Upper lobe of right lung (tissue), 1 donor: ENCODE measurements at regions not wholly inside any gene's neighbourhood (a gene's known extent, or its start where the extent isn't known, plus 50 kb on each side); places are given as distances from the start of the nearest gene placed in this dataset.

ENCODE experiments used
- ATAC-seq: fragments of 200-7000 bp; cut with Tn5 transposase; one replicate; pipeline ENCODE4 v1.9.1; 2020; ENCODE audit warnings: mild to moderate bottlenecking, moderate library complexity
- DNase-seq: peaks from one replicate; pipeline ENCODE4 v3.0.0-alpha.2; 2020
- H3K27ac ChIP-seq: fragments of 200-600 bp; one replicate; pipeline ENCODE4 v1.8.0; 2022
- H3K27me3 ChIP-seq: fragments of 200-600 bp; one replicate; pipeline ENCODE4 v1.8.0; 2022; ENCODE audit warnings: mild to moderate bottlenecking
- H3K36me3 ChIP-seq: fragments of 200-600 bp; one replicate; pipeline ENCODE4 v1.8.0; 2022
- H3K4me1 ChIP-seq: fragments of 200-600 bp; one replicate; pipeline ENCODE4 v1.8.0; 2022
- H3K4me3 ChIP-seq: fragments of 200-600 bp; one replicate; pipeline ENCODE4 v1.8.0; 2022; ENCODE audit warnings: mild to moderate bottlenecking
- H3K9me3 ChIP-seq: fragments of 200-600 bp; one replicate; pipeline ENCODE4 v1.8.0; 2022
- CTCF ChIP-seq: fragments of 200-600 bp; IDR thresholded peaks from one replicate; pipeline ENCODE4 v1.8.0; 2022; ENCODE audit warnings: antibody characterized with exemption
- intact Hi-C: fragments of 100-400 bp; cut with DNase I; formaldehyde crosslinking; loops from one replicate; pipeline ENCODE4 v1.11.0; 2022
- donor health status: DM: no; HTN: yes; CAD: no; lungs with severe emphysema.

- H3K4me3 ChIP-seq: no peak overlapping the region
- TF ChIP-seq CTCF: no peak
- no peaks in the 10 kb centered on the region for H3K9me3 ChIP-seq
- H3K36me3 ChIP-seq: no peaks in the 10 kb centered on the region
- intact Hi-C loops: no loop called here
- no peak for DNase-seq
- ATAC-seq: peak; percentile 34
- H3K27me3 ChIP-seq: no peaks in the 10 kb centered on the region
- H3K4me1 ChIP-seq: peaks cover 8% of the 10 kb centered on the region
- no peak overlapping the region for H3K27ac ChIP-seq
These were observed 147.1 kb downstream of the PRL start for GRCh38 chr6:22149501-22150367.

GRCh38 chr6:22150368-22151035, 146.3 kb downstream of the PRL start:
- H3K4me3 ChIP-seq: no peak overlapping the region
- intact Hi-C loops: no loop called here
- no peaks in the 10 kb centered on the region for H3K9me3 ChIP-seq
- peaks cover 8% of the 10 kb centered on the region for H3K4me1 ChIP-seq
- no peak for ATAC-seq
- no peak for TF ChIP-seq CTCF
- no peaks in the 10 kb centered on the region for H3K36me3 ChIP-seq
- DNase-seq: no peak
- no peak overlapping the region for H3K27ac ChIP-seq
- no peaks in the 10 kb centered on the region for H3K27me3 ChIP-seq

- Histone ChIP-seq H3K27me3 (no peaks in the 10 kb centered on the region), H3K36me3 (no peaks in the 10 kb centered on the region), H3K4me3 (no peak overlapping the region), H3K9me3 (no peaks in the 10 kb centered on the region), H3K4me1 (peaks cover 8% of the 10 kb centered on the region), H3K27ac (no peak overlapping the region)
- no peak for ATAC-seq
- no peak for TF ChIP-seq CTCF
- intact Hi-C loops: no loop called here
- DNase-seq: no peak
These were observed 144.9 kb downstream of the PRL start for GRCh38 chr6:22151892-22152291.

GRCh38 chr6:22152841-22153240, 144.0 kb downstream of the PRL start:
- ATAC-seq (no peak), DNase-seq (no peak)
- intact Hi-C loops: no loop called here
- peaks cover 1% of the 10 kb centered on the region for H3K4me1 ChIP-seq
- H3K27ac ChIP-seq: no peak overlapping the region
- no peak for TF ChIP-seq CTCF
- no peaks in the 10 kb centered on the region for H3K9me3 ChIP-seq
- H3K4me3 ChIP-seq: no peak overlapping the region
- H3K27me3 ChIP-seq: no peaks in the 10 kb centered on the region
- no peaks in the 10 kb centered on the region for H3K36me3 ChIP-seq

- Histone ChIP-seq H3K27ac (no peak overlapping the region), H3K9me3 (no peaks in the 10 kb centered on the region), H3K4me1 (no peaks in the 10 kb centered on the region), H3K27me3 (no peaks in the 10 kb centered on the region), H3K36me3 (no peaks in the 10 kb centered on the region), H3K4me3 (no peak overlapping the region)
- no peak for TF ChIP-seq CTCF
- no peak for DNase-seq
- peak; percentile 46 for ATAC-seq
- intact Hi-C loops: no loop called here
These were observed 143.3 kb downstream of the PRL start for GRCh38 chr6:22153384-22154158.
